ENCODE measurements at regions not wholly inside any gene's neighbourhood (a gene's known extent, or its start where the extent isn't known, plus 50 kb on each side); places are given as distances from the start of the nearest gene placed in this dataset.
"Not testable (repeated sequence)": the region's sequence is repeated elsewhere in the genome, so short reads cannot be mapped to it uniquely, and the experiment has no call there.

- DNase-seq = no peak
These were observed 58.6 kb upstream of the SLC38A4 start for GRCh38 chr12:46884362-46884761.

GRCh38 chr12:46886541-46887041 lies 60.8 kb upstream of the SLC38A4 start:
- DNase-seq = no peak

GRCh38 chr12:46887870-46888269 lies 62.1 kb upstream of the SLC38A4 start:
- DNase-seq = no peak

- no peak for DNase-seq
These were observed 62.8 kb upstream of the SLC38A4 start for GRCh38 chr12:46888568-46888967.

- no peak for DNase-seq
These were observed 65.5 kb upstream of the SLC38A4 start for GRCh38 chr12:46891306-46891705.

GRCh38 chr12:46892034-46892705 lies 66.4 kb upstream of the SLC38A4 start:
- no peak for DNase-seq

- DNase-seq = no peak
These were observed 67.1 kb upstream of the SLC38A4 start for GRCh38 chr12:46892887-46893286.

- no peak for DNase-seq
These were observed 67.6 kb upstream of the SLC38A4 start for GRCh38 chr12:46893434-46893833.

GRCh38 chr12:46895726-46896125 lies 69.9 kb upstream of the SLC38A4 start:
- DNase-seq = no peak

GRCh38 chr12:46896680-46897079 lies 70.9 kb upstream of the SLC38A4 start:
- no peak for DNase-seq

GRCh38 chr12:46898152-46898931 lies 72.5 kb upstream of the SLC38A4 start:
- DNase-seq = no peak

GRCh38 chr12:46898989-46899388 lies 73.2 kb upstream of the SLC38A4 start:
- DNase-seq = no peak

- DNase-seq = no peak
These were observed 75.1 kb upstream of the SLC38A4 start for GRCh38 chr12:46900734-46901463.

GRCh38 chr12:46901464-46902205 lies 75.8 kb upstream of the SLC38A4 start:
- DNase-seq = no peak

GRCh38 chr12:46903058-46903457 lies 77.3 kb upstream of the SLC38A4 start:
- DNase-seq = no peak

- no peak for DNase-seq
These were observed 78.8 kb upstream of the SLC38A4 start for GRCh38 chr12:46904406-46905238.

GRCh38 chr12:46905239-46905627 lies 79.4 kb upstream of the SLC38A4 start:
- not testable (repeated sequence) for DNase-seq

- DNase-seq = no peak
These were observed 82.0 kb upstream of the SLC38A4 start for GRCh38 chr12:46907791-46908190.

- DNase-seq = no peak
These were observed 82.6 kb upstream of the SLC38A4 start for GRCh38 chr12:46908236-46908935.

- DNase-seq = no peak
These were observed 83.3 kb upstream of the SLC38A4 start for GRCh38 chr12:46908936-46909635.

- DNase-seq = no peak
These were observed 85.0 kb upstream of the SLC38A4 start for GRCh38 chr12:46910830-46911229.

All from GDM1 (cell line).